ENCODE measurements at regions not wholly inside any gene's neighbourhood (a gene's known extent, or its start where the extent isn't known, plus 50 kb on each side); places are given as distances from the start of the nearest gene placed in this dataset.
"Not testable (repeated sequence)": the region's sequence is repeated elsewhere in the genome, so short reads cannot be mapped to it uniquely, and the experiment has no call there.

- no peak for DNase-seq (ENCODE audit: low read depth in 2 of 2)
These were observed 902.6 kb downstream of the C4orf33 start for GRCh38 chr4:129998436-129999150.

- DNase-seq (ENCODE audit: low read depth in 2 of 2), result no peak
These were observed 903.2 kb downstream of the C4orf33 start for GRCh38 chr4:129999156-129999555.

GRCh38 chr4:130008461-130008860 lies 912.5 kb downstream of the C4orf33 start:
- no peak for DNase-seq (ENCODE audit: low read depth in 2 of 2)

GRCh38 chr4:130012806-130013205 lies 916.9 kb downstream of the C4orf33 start:
- DNase-seq (ENCODE audit: low read depth in 2 of 2), result not testable (repeated sequence)

DNA sequence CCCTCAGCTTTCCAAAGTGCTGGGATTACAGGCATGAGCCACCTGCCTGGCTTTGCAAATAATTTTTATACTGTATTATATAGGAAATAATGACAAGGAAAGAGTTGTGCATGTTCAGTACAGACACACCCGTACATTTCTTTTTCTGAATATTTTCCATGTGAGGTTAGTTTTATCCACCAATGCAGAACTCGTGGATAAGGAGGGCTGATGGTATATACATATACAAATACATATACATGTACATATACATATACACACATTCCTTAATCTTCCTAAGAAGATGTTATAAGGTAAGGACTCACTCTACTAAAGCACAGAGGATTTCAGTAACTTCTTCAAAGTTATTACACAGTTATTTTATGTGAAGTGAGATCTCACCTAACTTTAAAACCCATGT lies 925.8 kb downstream of the C4orf33 start:
- DNase-seq (ENCODE audit: low read depth in 2 of 2), result no peak

- DNase-seq (ENCODE audit: low read depth in 2 of 2), result no peak
These were observed 927.1 kb downstream of the C4orf33 start for GRCh38 chr4:130023088-130023487.

GRCh38 chr4:130025701-130026100 lies 929.7 kb downstream of the C4orf33 start:
- no peak for DNase-seq (ENCODE audit: low read depth in 2 of 2)

- no peak for DNase-seq (ENCODE audit: low read depth in 2 of 2)
These were observed 930.2 kb downstream of the C4orf33 start for GRCh38 chr4:130026185-130026584.

DNA sequence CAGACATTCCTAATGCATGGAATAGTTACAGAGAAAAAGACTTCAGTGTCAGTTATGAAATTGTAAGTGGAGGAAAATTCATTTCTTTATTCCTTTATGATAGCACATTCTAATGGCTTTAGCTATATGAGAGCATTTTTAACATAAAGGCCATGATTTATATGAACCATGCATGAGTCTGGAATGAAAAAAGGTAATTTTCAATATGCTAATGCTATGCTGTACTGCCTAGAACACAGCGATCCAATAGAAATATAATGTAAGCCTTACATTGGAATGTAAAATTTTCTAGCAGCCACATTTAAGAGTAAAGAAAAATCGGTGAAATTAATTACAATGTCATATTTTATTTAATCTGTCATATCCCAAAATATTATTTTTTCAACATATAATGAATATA lies 932.0 kb downstream of the C4orf33 start:
- no peak for DNase-seq (ENCODE audit: low read depth in 2 of 2)

- no peak for DNase-seq (ENCODE audit: low read depth in 2 of 2)
These were observed 932.6 kb downstream of the C4orf33 start for GRCh38 chr4:130028552-130028951.

DNA sequence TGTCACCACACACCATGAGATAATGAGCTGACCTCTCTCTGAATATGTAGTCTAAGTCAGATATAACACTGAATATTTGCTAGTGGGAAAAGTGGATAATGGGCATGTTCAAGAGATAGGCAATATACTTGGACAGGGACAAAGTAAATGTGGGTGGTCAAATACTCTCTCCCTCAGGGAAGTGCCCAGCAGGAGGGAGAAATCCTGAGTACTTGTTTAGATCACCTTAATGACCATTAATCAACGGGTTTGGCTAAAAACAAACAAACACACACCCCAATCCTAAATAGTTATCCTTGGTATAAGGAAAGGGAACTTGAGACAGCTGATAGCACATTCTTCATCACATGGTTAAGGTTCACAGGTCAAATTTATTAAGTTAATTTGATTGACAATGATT lies 933.5 kb downstream of the C4orf33 start:
- DNase-seq (ENCODE audit: low read depth in 2 of 2), result no peak

DNA sequence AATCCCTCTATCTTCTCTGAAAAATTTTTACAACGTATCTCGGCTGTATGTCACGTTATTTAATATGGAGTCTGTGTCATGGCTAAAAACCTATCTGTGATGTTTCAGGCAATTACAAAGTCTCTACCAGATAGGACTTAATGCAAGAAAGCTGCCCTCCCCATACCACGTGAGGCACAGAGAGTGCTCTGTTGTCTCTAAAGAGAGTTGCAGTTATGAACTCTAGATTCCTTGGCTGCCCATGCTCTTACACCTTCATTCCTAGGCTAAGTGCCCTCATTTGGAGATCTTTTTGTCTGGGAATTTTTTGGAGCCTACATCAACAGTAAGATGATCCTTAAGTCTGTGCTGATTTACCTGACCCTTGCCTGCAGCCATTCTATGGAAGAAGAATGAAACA lies 935.9 kb downstream of the C4orf33 start:
- no peak for DNase-seq (ENCODE audit: low read depth in 2 of 2)

DNA sequence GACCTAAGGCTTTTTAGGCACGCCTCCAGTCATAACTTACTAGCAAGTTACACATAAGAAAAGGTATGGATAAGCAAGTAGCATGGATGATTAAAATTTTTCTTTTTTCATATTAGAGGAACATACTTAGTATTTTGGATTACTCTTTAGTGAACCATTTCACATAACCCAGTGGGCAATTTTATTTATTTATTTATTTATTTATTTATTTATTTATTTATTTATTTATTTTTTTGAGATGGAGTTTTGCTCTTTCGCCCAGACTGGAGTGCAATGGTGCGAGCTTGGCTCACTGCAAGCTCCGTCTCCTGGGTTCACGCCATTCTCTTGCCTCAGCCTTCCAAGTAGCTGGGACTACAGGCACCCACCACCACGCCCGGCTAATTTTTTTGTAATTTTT lies 937.7 kb downstream of the C4orf33 start:
- not testable (repeated sequence) for DNase-seq (ENCODE audit: low read depth in 2 of 2)

GRCh38 chr4:130034876-130035275 lies 938.9 kb downstream of the C4orf33 start:
- DNase-seq (ENCODE audit: low read depth in 2 of 2), result no peak

- no peak for DNase-seq (ENCODE audit: low read depth in 2 of 2)
These were observed 939.4 kb downstream of the C4orf33 start for GRCh38 chr4:130035391-130035790.

DNA sequence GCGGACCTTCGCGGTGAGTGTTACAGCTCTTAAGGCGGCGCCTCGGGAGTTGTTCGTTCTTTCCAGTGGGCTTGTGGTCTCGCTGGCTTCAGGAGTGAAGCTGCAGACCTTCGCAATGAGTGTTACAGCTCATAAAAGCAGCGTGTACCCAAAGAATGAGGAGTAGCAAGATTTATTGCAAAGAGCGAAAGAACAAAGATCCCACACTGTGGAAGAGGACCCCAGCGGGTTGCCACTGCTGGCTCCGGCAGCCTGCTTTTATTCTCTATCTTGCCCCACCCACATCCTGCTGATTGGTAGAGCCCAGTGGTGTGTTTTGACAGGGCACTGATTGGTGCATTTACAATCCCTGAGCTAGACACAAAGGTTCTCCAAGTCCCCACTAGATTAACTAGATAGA lies 941.9 kb downstream of the C4orf33 start:
- DNase-seq (ENCODE audit: low read depth in 2 of 2), result not testable (repeated sequence)

DNA sequence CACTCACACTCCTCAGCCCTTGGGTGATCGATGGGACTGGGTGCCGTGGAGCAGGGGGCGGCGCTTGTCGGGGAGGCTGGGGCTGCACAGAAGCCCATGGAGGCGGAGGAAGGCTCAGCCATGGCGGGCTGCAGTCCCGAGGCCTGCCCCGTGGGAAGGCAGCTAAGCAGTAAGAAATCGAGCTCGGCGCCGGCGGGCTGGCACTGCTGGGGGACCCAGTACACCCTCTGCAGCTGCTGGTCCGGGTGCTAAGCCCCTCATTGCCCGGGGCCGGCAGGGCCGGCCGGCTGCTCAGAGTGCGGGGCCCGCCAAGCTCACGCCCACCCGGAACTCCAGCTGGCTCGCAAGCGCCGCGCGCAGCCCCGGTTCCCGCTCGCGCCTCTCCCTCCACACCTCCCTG lies 942.6 kb downstream of the C4orf33 start:
- DNase-seq (ENCODE audit: low read depth in 2 of 2), result not testable (repeated sequence)

DNA sequence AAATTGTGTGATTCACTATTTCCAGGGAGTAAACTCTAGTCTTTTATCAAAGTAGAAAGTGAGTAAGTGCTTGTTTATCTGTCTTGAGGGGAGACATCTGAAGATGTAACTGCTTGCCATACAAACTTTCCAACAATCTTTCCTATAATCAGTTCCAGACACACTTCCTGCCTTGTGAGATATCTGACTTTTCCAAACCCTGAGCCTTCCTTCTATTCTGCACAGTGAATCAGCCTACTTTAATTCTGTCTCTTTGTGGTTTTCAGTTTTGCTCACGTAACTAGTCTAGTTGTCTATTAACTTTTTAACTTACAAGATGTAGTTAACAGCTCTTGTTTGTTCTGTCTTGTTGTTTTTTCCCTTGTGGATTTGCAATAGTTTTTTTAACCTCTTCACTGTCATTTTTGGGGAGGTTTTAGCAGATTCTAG lies 947.8 kb downstream of the C4orf33 start:
- DNase-seq (ENCODE audit: low read depth in 2 of 2), result no peak

- no peak for DNase-seq (ENCODE audit: low read depth in 2 of 2)
These were observed 949.0 kb downstream of the C4orf33 start for GRCh38 chr4:130044788-130045531.

- no peak for DNase-seq (ENCODE audit: low read depth in 2 of 2)
These were observed 957.8 kb downstream of the C4orf33 start for GRCh38 chr4:130053723-130054122.

DNA sequence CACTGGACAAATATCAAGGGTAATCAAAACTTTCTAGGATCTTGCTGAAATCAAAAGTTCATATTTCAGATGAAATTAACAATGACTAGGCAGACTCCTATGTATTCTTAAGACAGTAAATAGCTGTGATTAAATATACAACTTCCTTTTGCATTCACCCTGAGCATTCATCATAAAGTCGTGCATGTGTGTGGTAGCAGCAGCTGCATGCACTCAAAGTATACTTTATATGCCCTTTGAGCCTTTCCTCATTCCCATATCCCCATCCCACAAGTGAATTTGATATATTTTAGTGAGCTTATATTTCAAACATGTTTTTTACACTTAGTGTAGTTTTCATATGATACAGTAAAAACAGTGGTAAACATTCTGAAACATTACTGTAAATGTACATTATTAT lies 959.0 kb downstream of the C4orf33 start:
- no peak for DNase-seq (ENCODE audit: low read depth in 2 of 2)

DNA sequence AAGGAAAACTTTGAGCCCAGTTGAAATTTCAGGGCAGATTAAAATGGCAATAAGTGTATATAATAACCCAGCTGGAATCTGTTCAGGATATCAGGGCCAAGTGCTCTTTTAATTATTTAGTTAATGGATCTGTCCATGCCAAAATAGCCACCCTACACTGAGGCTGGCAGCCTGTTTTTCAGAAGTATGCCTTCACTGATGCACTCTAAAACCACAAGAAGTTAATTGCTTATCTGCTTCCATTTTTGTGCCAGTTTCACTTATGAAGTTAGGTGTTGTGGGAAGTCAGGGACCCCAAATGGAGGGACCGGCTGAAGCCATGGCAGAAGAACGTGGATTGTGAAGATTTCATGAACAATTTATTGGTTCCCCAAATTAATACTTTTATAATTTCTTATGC lies 960.3 kb downstream of the C4orf33 start:
- no peak for DNase-seq (ENCODE audit: low read depth in 2 of 2)

- no peak for DNase-seq (ENCODE audit: low read depth in 2 of 2)
These were observed 968.5 kb downstream of the C4orf33 start for GRCh38 chr4:130064471-130064870.
